ENCODE measurements at regions not wholly inside any gene's neighbourhood (a gene's known extent, or its start where the extent isn't known, plus 50 kb on each side); places are given as distances from the start of the nearest gene placed in this dataset.

DNA sequence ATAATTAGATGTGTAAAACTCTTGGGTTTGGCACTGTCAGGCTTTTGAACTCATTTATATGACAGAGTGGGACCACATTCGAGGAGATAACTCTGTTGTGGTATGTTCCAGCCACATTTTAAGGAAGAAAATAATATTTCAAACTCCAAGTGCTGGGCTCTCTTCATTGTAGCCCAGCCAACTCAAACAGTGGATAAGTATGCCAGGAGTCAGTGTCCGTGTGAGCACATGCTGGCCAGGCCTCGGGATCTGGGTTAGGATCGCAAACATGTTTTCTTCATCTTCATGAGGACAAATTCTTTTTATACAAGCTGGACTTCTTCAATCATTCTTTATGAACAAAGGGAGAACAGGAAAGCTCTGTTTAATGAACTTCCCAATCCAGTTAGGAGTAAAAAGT lies 497.5 kb downstream of the MAFB start:
- FAIRE-seq (no peak), DNase-seq (ENCODE audit: insufficient read length, low spot score) (no peak)
- TF ChIP-seq POLR2A (IDR thresholded peaks at IDR 0.05; ENCODE audit: low read depth, low read length): no peak

DNA sequence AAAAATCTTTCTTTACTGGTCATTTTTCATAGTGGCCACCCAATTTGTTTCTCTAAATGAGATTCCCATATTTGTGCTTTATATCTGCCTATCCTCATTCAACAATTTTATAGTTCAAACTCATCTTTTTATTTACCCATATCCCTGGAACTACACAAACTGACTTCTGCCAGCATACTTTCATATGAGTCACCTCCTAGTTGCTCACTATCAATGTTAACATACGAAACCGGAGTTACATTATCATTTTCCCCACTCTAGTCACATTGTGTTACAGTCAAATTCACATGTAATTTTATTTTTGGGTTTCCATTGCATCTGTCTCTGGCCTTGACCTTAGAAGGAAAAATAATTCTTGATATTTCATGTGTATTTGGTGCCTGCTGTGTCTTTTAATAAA lies 499.4 kb downstream of the MAFB start:
- DNase-seq (ENCODE audit: insufficient read length, low spot score) (no peak), FAIRE-seq (no peak)
- TF ChIP-seq POLR2A (IDR thresholded peaks at IDR 0.05; ENCODE audit: low read depth, low read length): no peak

- DNase-seq (ENCODE audit: insufficient read length, low spot score) (no peak), FAIRE-seq (no peak)
- TF ChIP-seq POLR2A (IDR thresholded peaks at IDR 0.05; ENCODE audit: low read depth, low read length): no peak
Measured at GRCh38 chr20:40188319-40188718, 500.7 kb downstream of the MAFB start.

GRCh38 chr20:40186826-40187225 lies 502.2 kb downstream of the MAFB start:
- no peak for DNase-seq (ENCODE audit: insufficient read length, low spot score)
- FAIRE-seq: no peak
- no peak for TF ChIP-seq POLR2A (IDR thresholded peaks at IDR 0.05; ENCODE audit: low read depth, low read length)

GRCh38 chr20:40181676-40182075 lies 507.4 kb downstream of the MAFB start:
- TF ChIP-seq POLR2A (IDR thresholded peaks at IDR 0.05; ENCODE audit: low read depth, low read length): no peak
- no peak for DNase-seq (ENCODE audit: insufficient read length, low spot score)
- no peak for FAIRE-seq

DNA sequence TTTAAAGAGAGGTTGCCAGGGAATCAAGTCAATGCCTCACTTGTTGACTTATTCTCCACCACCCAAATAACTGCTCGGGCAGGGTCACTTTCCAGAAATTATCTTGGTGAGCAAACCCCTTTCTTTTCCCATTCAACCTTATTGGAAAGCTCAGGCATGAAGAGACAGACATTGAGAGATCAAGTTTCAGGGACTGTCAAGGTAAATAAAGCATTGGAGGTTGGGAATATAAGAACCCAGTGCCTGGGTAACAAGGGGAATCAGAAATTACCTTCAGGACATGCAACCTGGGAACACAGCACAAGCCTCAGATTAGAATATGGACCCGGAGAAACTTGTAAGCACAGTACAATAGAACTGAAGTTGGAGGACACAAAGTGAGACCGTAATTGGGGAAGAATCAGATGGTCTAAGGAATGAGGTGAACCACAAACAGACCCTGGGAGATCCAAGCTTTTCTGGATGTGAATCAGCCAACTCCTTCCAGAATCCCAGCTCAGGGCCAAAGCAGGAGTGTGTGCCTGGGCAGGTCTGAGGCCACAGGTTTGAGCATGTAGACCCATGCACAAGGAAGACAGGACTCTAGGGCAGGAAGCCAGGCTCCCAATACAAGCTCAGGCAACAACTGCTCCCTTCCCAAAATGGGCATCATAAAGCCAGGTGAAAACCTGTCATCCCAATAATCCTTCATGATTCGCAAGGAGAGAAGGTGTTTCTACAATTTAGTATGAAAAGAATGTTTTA lies 512.8 kb downstream of the MAFB start:
- no peak for TF ChIP-seq POLR2A (IDR thresholded peaks at IDR 0.05; ENCODE audit: low read depth, low read length)
- no peak for DNase-seq (ENCODE audit: insufficient read length, low spot score)
- FAIRE-seq: no peak

DNA sequence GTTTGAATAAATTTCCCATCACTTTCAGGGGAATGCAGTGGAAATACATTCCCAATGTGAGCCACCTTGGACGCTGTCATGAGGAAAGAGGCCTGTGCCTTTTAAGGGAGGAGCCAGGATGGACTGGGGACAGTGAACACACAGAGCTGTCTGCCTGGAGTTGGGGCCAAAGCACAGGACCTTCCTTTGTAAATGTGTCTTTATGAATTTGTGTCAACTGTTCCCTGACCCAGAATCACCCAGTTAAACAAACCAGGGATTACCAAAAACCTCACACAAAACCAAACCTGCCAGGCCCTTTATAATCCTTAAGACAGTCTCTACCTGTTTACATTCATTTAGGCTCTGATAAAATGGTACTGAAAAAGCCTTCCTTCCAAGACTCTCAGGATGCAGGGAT lies 513.7 kb downstream of the MAFB start:
- TF ChIP-seq POLR2A (IDR thresholded peaks at IDR 0.05; ENCODE audit: low read depth, low read length): no peak
- DNase-seq (ENCODE audit: insufficient read length, low spot score) (no peak), FAIRE-seq (no peak)

DNA sequence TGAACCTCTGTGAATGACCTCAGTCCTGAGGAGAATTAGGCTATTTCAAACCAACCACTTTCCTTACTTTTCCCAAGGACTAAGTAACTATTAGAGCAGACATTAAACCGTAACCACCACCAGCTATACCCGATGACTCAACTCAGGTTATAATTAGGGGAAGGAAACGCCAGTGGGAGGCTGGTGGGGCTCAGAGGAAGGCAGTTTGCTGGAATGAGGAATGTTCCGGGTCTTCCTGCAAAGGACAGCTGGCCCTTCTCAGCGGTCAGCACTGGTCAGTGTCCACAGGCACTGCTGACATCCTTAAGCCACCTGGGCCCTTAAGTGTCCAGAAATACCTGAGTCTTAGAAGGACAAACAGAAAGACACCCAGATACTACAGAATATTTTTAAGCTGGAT lies 515.2 kb downstream of the MAFB start:
- FAIRE-seq: no peak
- no peak for DNase-seq (ENCODE audit: insufficient read length, low spot score)
- TF ChIP-seq POLR2A (IDR thresholded peaks at IDR 0.05; ENCODE audit: low read depth, low read length): no peak

- FAIRE-seq (no peak), DNase-seq (ENCODE audit: insufficient read length, low spot score) (no peak)
- TF ChIP-seq POLR2A (IDR thresholded peaks at IDR 0.05; ENCODE audit: low read depth, low read length): no peak
Measured at GRCh38 chr20:40168981-40169620, 519.9 kb downstream of the MAFB start.

DNA sequence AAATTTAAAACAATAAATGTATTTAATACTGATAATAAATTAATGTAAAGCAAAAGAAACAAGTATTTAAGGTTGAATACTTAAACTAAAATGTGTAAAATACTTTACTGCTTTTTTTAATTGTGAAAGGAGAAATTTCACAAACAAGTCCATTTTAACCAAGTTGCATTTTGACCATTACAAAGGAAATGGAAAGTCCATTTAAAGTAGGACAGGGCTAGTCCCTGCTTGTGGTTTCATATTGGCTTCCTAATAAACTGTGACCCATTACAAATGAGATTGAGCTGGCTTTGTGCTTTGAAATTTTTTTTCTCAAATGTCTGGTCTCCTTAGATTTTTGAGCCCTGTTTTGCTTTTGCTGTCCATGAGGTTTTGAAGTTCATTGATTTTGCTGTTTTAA lies 527.6 kb downstream of the MAFB start:
- DNase-seq (ENCODE audit: insufficient read length, low spot score) (no peak), FAIRE-seq (no peak)
- TF ChIP-seq POLR2A (IDR thresholded peaks at IDR 0.05; ENCODE audit: low read depth, low read length): no peak

- FAIRE-seq (peak; percentile 20), DNase-seq (ENCODE audit: insufficient read length, low spot score) (peak; percentile 15)
Measured at GRCh38 chr20:40160097-40160550, 528.9 kb downstream of the MAFB start.

DNA sequence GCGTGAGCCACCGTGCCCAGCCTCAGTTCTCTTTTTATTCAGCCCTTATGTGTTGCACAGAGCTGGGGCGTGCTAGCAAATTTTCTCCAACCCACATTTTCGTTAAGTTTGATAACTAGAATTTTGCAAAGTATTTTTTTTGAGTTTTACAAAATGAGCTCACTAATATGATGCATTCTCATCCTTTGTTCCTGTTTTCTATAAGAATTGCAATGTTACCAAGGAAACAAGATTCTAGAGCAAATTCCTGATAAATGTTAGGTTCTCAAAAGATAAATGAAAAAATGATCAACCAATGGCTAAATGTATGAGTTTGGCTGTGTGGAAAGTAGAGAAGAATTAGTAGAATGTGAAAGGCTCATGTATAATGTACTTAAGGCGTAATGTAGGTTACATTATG lies 529.8 kb downstream of the MAFB start:
- TF ChIP-seq POLR2A (IDR thresholded peaks at IDR 0.05; ENCODE audit: low read depth, low read length): no peak
- no peak for FAIRE-seq
- no peak for DNase-seq (ENCODE audit: insufficient read length, low spot score)

More at GRCh38 chr20:40160097-40160550, 528.9 kb downstream of the MAFB start:
- no peak for TF ChIP-seq POLR2A (IDR thresholded peaks at IDR 0.05; ENCODE audit: low read depth, low read length)

- TF ChIP-seq POLR2A (IDR thresholded peaks at IDR 0.05; ENCODE audit: low read depth, low read length): no peak
- FAIRE-seq: no peak
- no peak for DNase-seq (ENCODE audit: insufficient read length, low spot score)
Measured at GRCh38 chr20:40156600-40157317, 532.3 kb downstream of the MAFB start.

GRCh38 chr20:40154514-40154913 lies 534.5 kb downstream of the MAFB start:
- no peak for TF ChIP-seq POLR2A (IDR thresholded peaks at IDR 0.05; ENCODE audit: low read depth, low read length)
- FAIRE-seq: no peak
- DNase-seq (ENCODE audit: insufficient read length, low spot score): no peak

Data from H54 (cell line).